Smooth muscle cell (in vitro differentiated cells): ENCODE measurements at regions not wholly inside any gene's neighbourhood (a gene's known extent, or its start where the extent isn't known, plus 50 kb on each side); places are given as distances from the start of the nearest gene placed in this dataset.

Source experiments
- DNase-seq: peaks from one replicate; lab custom pipeline; 2025; ENCODE audit not compliant: unreplicated experiment; lab: John Stamatoyannopoulos, UW
- H2AFZ ChIP-seq: fragments of 200-600 bp; sonication (generic); 2 replicates; pipeline ENCODE4 v1.6.0; 2016; ENCODE audit warnings: antibody characterized with exemption, low read depth, mild to moderate bottlenecking
- H3F3A ChIP-seq: fragments of 200-600 bp; sonication (generic); 2 replicates; pipeline ENCODE4 v1.6.0; 2017; ENCODE audit warnings: antibody characterized with exemption, low read depth
- H3K27ac ChIP-seq: fragments of 200-600 bp; sonication (generic); 2 replicates; pipeline ENCODE4 v1.5.1; 2016; ENCODE audit warnings: low read depth, mild to moderate bottlenecking
- H3K27me3 ChIP-seq: fragments of 200-600 bp; sonication (generic); 2 replicates; pipeline ENCODE4 v1.6.1; 2016; ENCODE audit warnings: low read depth, mild to moderate bottlenecking
- H3K36me3 ChIP-seq: fragments of 200-600 bp; sonication (generic); 2 replicates; pipeline ENCODE4 v1.5.1; 2016; ENCODE audit warnings: low read depth
- H3K4me1 ChIP-seq: fragments of 200-600 bp; sonication (generic); 2 replicates; pipeline ENCODE4 v1.5.1; 2016; ENCODE audit warnings: low read depth
- H3K4me2 ChIP-seq: fragments of 200-600 bp; sonication (generic); 2 replicates; pipeline ENCODE4 v1.6.0; 2016; ENCODE audit warnings: mild to moderate bottlenecking
- H3K4me3 ChIP-seq: fragments of 200-600 bp; sonication (generic); 2 replicates; pipeline ENCODE4 v1.5.1; 2016; ENCODE audit warnings: mild to moderate bottlenecking
- H3K79me2 ChIP-seq: fragments of 200-600 bp; sonication (generic); 2 replicates; pipeline ENCODE4 v1.6.0; 2016; ENCODE audit warnings: low read depth, mild to moderate bottlenecking
- H3K9ac ChIP-seq: fragments of 200-600 bp; sonication (generic); 2 replicates; pipeline ENCODE4 v1.6.0; 2016; ENCODE audit warnings: low read depth
- H3K9me3 ChIP-seq: fragments of 200-600 bp; sonication (generic); replicated peaks from 2 replicates; pipeline ENCODE4 v1.5.1; 2016; ENCODE audit warnings: low read depth
- H4K20me1 ChIP-seq: fragments of 200-600 bp; sonication (generic); 2 replicates; pipeline ENCODE4 v1.6.0; 2016; ENCODE audit warnings: low read depth
- WGBS: methylation state at CpG from one replicate; pipeline ENCODE4 v1.1.7; 2016; ENCODE audit warnings: low lambda C conversion rate; 5-methylcytosine and 5-hydroxymethylcytosine counted together
- TF ChIP-seq, protein P1 (sequence below): fragments of 200-600 bp; sonication (generic); IDR thresholded peaks from 2 replicates; pipeline ENCODE4 v1.5.1; 2017; ENCODE audit warnings: borderline replicate concordance, mild to moderate bottlenecking, antibody characterized with exemption; ENCODE audit not compliant: insufficient read depth, poor library complexity, severe bottlenecking

DNA sequence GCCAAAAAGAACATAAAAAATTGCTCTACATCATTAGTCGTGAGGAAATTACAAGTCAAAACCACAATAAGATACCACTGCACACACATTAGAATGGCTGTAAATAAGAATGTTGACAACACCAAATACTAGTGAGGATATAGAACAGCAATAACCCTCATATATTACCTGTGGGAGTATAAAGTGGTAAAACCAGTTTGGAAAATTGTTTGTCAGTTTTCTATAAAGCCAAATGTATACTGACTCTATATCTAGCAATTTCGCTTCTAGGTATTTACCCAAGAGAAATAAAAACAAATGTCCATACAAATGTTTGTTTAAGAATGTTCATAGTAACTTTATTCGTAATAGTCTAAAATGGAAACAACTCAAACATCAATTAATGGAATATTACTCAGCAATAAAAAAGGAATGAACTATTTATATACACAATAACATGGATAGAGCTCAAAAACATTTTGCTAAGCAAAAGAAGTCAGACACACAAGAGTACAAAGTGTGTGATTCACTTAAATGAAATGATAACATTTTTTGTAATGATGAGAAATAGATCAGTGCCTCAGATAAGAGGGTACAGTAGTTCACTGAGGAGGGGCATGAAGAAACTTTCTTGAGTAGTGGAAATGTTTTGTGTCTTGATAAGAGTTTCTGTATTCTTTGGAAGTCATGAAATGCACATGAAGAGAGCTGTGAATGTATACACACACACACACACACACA, 219.6 kb upstream of the ZNF462 start:
- H2AFZ ChIP-seq = no peak overlapping the region
- H3K27me3 ChIP-seq = no peaks in the 10 kb centered on the region
- H3K4me1 ChIP-seq = no peaks in the 10 kb centered on the region
- H3K36me3 ChIP-seq = no peaks in the 10 kb centered on the region
- no peaks in the 10 kb centered on the region for H3K9me3 ChIP-seq
- H3K4me2 ChIP-seq = no peak overlapping the region
- H3K4me3 ChIP-seq = no peak overlapping the region
- H3F3A ChIP-seq = no peaks in the 10 kb centered on the region
- no peaks in the 10 kb centered on the region for H4K20me1 ChIP-seq
- TF ChIP-seq, protein P1, sequence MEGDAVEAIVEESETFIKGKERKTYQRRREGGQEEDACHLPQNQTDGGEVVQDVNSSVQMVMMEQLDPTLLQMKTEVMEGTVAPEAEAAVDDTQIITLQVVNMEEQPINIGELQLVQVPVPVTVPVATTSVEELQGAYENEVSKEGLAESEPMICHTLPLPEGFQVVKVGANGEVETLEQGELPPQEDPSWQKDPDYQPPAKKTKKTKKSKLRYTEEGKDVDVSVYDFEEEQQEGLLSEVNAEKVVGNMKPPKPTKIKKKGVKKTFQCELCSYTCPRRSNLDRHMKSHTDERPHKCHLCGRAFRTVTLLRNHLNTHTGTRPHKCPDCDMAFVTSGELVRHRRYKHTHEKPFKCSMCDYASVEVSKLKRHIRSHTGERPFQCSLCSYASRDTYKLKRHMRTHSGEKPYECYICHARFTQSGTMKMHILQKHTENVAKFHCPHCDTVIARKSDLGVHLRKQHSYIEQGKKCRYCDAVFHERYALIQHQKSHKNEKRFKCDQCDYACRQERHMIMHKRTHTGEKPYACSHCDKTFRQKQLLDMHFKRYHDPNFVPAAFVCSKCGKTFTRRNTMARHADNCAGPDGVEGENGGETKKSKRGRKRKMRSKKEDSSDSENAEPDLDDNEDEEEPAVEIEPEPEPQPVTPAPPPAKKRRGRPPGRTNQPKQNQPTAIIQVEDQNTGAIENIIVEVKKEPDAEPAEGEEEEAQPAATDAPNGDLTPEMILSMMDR = no peak
- H3K79me2 ChIP-seq = no peaks in the 10 kb centered on the region
- H3K27ac ChIP-seq = no peak overlapping the region
- no peak overlapping the region for H3K9ac ChIP-seq
- DNase-seq = no peak
- WGBS = 89% methylated on average over 3 of the region's 3 CpGs

DNA sequence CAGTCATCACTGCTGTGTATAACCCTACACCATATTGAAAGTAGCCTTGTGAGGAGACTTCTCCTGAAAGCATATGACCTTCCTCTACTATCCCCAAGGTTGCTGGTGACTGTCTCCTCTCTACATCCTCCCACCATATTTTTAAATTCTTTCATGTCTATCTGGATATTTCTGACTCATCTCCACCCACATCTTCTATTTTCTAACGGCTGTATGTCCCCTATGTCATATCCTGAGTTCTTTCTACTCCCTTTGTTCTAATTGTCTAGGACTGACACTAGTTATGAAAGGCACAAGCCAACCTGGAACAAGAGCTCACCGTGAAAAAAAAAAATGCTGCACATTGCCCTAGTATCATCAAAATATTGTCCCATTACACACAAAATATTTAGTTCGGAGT, 218.3 kb upstream of the ZNF462 start:
- Histone ChIP-seq H3F3A (no peaks in the 10 kb centered on the region), H3K9me3 (no peaks in the 10 kb centered on the region), H2AFZ (peak overlapping the region; percentile 27), H3K4me2 (no peak overlapping the region), H3K27me3 (no peaks in the 10 kb centered on the region), H3K27ac (no peak overlapping the region), H3K9ac (no peak overlapping the region), H3K4me3 (no peak overlapping the region), H3K79me2 (no peaks in the 10 kb centered on the region), H4K20me1 (no peaks in the 10 kb centered on the region), H3K36me3 (no peaks in the 10 kb centered on the region), H3K4me1 (no peaks in the 10 kb centered on the region)
- 70% methylated on average over 3 of the region's 3 CpGs for WGBS
- TF ChIP-seq, protein P1 = no peak
- no peak for DNase-seq

DNA sequence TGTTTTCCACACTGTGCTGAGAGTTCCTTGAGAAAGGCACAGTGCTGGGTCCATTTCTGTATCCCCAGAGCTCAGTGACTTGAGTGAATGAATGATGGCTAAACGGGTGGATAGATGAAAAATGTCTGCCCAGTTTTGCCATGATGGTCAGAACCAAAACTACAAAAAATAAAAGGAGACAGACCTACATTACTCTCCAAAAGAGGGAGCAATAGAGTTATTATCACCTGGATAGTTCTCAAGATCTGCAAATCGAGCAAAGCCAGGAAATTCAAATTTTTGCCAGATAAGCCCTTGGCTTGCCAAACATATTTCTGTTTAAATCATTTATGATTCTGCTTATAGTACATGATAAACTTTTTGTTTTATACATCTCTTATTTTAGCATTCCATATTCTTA, 214.2 kb upstream of the ZNF462 start:
- no peak for DNase-seq

DNA sequence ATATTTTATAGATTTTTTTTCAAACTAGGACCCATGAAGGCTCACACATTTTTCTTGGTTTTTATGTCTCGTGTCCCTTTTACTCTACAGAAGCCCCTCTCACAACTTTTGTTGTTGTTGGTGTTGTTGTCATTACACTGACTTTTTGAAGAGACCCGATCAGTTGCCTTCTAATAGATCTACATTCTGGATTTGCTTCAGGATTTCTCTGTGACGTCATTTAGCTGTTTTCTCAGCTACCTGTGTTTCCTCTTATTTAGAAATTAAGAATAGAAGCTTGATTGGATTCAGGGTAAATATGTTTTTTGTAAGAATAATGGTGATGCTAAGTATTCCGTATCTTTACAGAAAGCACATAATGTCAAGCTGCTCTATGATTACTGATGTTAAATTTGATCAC, 213.3 kb upstream of the ZNF462 start:
- no peaks in the 10 kb centered on the region for H3F3A ChIP-seq
- no peak overlapping the region for H3K4me3 ChIP-seq
- no peaks in the 10 kb centered on the region for H4K20me1 ChIP-seq
- no peak overlapping the region for H3K27ac ChIP-seq
- H3K4me2 ChIP-seq = no peak overlapping the region
- H3K9ac ChIP-seq = no peak overlapping the region
- no peaks in the 10 kb centered on the region for H3K36me3 ChIP-seq
- no peaks in the 10 kb centered on the region for H3K9me3 ChIP-seq
- TF ChIP-seq, protein P1 = no peak
- H2AFZ ChIP-seq = no peak overlapping the region
- no peaks in the 10 kb centered on the region for H3K79me2 ChIP-seq
- H3K27me3 ChIP-seq = no peaks in the 10 kb centered on the region
- no peak for DNase-seq
- no peaks in the 10 kb centered on the region for H3K4me1 ChIP-seq
- WGBS = 91% methylated on average over 4 of the region's 4 CpGs

More for the DNA sequence above, 214.2 kb upstream of the ZNF462 start:
- TF ChIP-seq, protein P1 = no peak
- no peak overlapping the region for H3K4me2 ChIP-seq
- no peaks in the 10 kb centered on the region for H3K79me2 ChIP-seq
- H3K36me3 ChIP-seq = no peaks in the 10 kb centered on the region
- no peaks in the 10 kb centered on the region for H3K9me3 ChIP-seq
- H3K27me3 ChIP-seq = no peaks in the 10 kb centered on the region
- no peak overlapping the region for H3K9ac ChIP-seq
- WGBS = 80% methylated on average over 2 of the region's 2 CpGs
- H3F3A ChIP-seq = no peaks in the 10 kb centered on the region
- H2AFZ ChIP-seq = no peak overlapping the region
- no peak overlapping the region for H3K4me3 ChIP-seq
- H3K27ac ChIP-seq = no peak overlapping the region
- no peaks in the 10 kb centered on the region for H3K4me1 ChIP-seq
- H4K20me1 ChIP-seq = no peaks in the 10 kb centered on the region
